GM12865 (cell line): ENCODE measurements at regions not wholly inside any gene's neighbourhood (a gene's known extent, or its start where the extent isn't known, plus 50 kb on each side); places are given as distances from the start of the nearest gene placed in this dataset.

Experiments
- DNase-seq: peaks from one replicate; pipeline ENCODE4 v3.0.0; 2010; ENCODE audit warnings: low read depth
- H3K4me3 ChIP-seq: 2 replicates; pipeline ENCODE4 v1.5.1; 2011; ENCODE audit warnings: mild to moderate bottlenecking, low read depth, low read length, control low read depth
- TF ChIP-seq, protein P1 (sequence below): IDR thresholded peaks from 2 replicates; pipeline ENCODE4 v1.5.1; 2011; ENCODE audit warnings: low read length, control low read depth, low read depth, inconsistent platforms; ENCODE audit not compliant: insufficient read depth; ENCODE audit errors: missing control alignments

DNA sequence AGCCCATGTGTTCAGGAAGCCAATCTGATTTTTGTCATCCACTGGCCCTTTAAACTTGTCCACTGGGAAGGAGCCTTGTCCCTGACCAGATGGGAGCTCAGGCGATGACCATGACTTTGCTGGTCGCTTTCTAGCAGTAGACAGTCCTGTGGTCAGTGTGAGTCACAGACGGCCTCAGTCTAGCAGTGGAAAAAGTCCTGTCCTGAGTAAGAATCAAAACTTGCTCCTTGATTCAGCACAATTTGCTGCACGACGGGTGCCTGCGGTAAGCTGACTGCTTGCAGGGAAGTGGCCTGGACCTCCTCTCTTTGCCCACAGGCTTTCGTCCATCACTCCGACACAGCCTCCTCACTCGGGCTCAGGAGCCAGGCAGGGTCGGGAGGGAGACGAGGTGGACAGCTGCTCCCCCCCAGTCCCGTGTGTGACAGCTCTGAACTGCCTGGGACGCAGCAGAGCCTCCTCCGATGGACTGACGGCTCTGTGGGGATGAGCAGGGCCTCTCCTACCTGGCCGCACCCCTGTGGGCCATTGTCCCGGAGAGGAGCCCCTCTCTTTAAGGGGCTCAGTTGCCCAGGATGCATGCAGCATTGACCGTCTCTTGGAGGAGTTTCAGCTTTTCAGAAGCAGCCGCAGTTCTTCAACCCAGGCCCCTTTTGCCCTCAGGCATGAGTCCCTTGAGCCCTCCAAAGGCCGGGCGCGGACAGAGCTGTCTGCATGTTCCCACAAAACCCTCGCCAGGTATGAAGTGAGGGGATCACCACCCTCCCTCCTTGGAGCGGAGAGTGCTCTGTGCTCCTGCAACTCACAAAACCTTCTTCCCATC lies 209.2 kb downstream of the ANKRD60 start:
- no peak overlapping the region for H3K4me3 ChIP-seq
- TF ChIP-seq, protein P1, sequence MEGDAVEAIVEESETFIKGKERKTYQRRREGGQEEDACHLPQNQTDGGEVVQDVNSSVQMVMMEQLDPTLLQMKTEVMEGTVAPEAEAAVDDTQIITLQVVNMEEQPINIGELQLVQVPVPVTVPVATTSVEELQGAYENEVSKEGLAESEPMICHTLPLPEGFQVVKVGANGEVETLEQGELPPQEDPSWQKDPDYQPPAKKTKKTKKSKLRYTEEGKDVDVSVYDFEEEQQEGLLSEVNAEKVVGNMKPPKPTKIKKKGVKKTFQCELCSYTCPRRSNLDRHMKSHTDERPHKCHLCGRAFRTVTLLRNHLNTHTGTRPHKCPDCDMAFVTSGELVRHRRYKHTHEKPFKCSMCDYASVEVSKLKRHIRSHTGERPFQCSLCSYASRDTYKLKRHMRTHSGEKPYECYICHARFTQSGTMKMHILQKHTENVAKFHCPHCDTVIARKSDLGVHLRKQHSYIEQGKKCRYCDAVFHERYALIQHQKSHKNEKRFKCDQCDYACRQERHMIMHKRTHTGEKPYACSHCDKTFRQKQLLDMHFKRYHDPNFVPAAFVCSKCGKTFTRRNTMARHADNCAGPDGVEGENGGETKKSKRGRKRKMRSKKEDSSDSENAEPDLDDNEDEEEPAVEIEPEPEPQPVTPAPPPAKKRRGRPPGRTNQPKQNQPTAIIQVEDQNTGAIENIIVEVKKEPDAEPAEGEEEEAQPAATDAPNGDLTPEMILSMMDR = no peak
- DNase-seq = no peak

DNA sequence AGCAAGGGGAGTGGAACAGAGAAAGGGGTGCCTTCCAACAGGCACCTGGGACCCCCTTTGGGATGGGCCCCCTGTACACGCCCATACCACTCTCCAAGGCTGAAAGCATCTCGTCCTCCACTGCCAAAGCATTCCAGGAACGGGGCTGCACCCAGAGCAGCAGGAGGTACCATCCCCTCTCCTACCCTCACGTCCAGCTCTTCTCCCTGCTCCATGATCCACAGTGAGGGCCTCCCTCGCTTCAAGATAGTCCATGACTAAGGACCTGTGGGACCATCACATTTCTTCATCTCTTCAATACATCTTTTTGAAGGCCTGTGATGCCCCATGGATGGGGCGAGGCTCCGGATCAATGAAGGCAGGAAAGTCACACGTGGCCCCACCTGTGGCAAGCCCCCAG lies 209.9 kb downstream of the ANKRD60 start:
- no peak for DNase-seq
- TF ChIP-seq, protein P1 = no peak
- no peak overlapping the region for H3K4me3 ChIP-seq

DNA sequence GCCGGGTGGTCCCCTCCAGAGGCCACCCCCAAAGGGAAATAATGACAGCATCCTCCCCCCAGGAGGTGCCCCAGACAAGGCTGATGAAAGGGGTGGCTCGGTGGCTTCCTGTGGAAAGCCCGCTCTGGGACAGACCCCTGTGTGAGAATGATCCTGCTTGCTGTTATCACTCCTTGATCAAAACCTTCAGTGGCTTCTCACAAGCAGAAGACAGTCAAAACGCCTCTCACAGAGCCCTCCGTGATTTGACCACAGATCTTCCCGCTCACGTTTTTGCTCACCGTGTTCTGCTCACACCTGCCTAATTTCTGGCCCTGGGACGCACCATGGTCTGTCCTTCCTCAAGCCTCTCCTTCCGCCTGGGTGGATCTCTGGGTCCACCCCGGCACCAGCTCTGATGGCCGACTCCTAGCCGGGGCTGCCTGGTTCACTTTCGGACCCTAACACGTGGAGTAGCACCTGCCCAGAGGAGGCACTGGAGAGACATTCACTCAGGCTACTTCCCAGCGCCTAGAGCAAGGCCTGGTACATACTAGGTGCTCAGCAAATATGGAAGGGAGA lies 210.4 kb downstream of the ANKRD60 start:
- TF ChIP-seq, protein P1 = no peak
- DNase-seq = no peak
- H3K4me3 ChIP-seq = no peak overlapping the region

DNA sequence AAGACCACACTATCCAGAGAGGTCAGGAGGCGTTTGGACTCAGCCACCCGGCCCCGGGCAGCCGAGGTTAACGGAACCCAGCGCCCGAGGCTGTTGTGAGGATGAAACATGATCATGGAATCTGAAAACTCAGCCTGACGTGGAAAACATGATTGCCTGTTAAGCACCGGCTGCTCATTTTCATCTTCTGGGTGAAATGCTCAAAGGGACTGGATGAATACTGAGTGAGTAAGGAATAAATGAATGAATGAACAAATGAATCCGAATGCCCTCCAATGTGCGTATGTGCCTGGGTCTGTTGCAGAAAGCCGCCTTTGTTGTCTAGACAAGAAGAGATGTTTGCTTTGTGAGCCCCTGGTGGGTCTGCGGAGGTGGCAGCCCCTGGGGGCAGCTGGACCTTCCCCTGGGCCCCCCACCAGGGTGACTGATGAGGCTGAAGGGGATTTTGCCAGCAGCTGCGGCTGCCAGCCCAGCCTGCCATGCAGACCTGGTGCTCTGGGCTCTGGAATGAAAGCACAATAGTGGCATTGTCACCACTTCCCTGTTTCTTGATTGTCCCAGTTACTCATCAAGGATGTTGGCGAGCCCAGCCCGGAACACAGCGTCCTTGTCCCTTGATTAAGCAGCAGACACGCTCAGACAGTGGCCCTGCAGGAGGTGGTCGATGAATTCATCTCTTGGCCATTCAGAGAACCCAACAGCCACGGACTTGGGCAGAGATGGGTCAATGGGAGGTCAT lies 211.1 kb downstream of the ANKRD60 start:
- H3K4me3 ChIP-seq = no peak overlapping the region
- no peak for DNase-seq
- TF ChIP-seq, protein P1 = no peak

DNA sequence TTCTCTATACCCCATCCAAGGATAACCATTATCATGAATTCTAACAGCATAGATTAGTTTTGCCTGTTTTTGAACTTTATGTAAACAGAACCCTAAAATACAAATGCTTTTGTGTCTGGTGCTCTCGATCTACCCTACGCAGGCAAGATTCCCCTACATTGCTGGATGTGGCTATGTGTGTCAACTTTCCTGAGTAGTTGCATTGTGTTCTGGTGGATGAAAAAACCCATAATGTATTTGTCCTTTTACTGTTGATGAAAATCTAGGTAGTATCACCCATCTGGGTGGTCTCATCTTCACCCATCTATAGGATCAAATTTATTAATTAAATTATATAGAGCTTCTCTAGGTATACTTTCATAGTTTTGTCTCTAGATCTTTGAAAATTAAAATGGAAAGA lies 211.7 kb downstream of the ANKRD60 start:
- DNase-seq = no peak
- TF ChIP-seq, protein P1 = no peak
- H3K4me3 ChIP-seq = no peak overlapping the region

DNA sequence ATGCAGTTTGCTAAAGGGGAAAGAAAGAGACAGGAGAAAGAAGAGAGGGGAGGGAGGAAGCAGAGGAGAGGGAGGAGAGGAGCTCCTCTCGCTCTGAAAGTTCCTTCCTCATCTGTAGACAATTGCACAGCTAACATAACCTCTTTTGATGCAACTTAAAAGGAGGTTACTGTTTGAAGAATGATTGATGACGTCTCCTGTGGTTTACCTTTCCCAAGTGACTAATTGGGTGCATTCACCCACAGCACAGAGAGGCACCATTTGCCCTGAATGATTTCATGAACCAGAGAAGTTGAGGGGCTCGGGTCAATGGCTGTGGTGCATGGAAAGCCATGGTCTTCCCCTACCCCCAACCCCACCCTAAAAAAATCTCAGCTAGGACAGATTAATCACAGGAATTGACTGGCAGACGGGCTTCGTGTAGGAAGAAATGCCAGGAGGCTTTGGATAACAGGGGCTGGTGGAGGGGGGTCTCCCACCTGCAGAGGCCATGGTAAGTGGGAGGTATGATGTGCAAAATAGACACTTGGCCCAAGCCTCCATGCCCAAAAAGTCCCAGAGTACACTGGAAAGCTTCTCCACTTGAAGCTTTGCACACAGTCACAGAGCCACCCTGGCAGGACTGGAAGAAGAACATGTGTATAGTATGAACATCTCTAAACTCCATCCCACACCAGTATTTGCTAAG lies 213.7 kb downstream of the ANKRD60 start:
- TF ChIP-seq, protein P1 = no peak
- no peak overlapping the region for H3K4me3 ChIP-seq
- DNase-seq = no peak
